HepG2 (cell line): ENCODE measurements at regions not wholly inside any gene's neighbourhood (a gene's known extent, or its start where the extent isn't known, plus 50 kb on each side); places are given as distances from the start of the nearest gene placed in this dataset.

Experiments used
- ATAC-seq: fragments of 200-7000 bp; cut with Tn5 transposase; 3 replicates; pipeline ENCODE4 v1.9.1; 2020; ENCODE audit warnings: mild to moderate bottlenecking, moderate library complexity
- BruUV-seq: library from RNA; stranded (reverse); fragments of 400-500 nt; replicated peaks from 2 replicates; lab custom pipeline; 2021; lab: Mats Ljungman, UMichigan
- CTCF ChIA-PET: fragments of 300-600 bp; formaldehyde crosslinking; extraction: SDS; loops from one replicate; lab custom pipeline; 2021; ENCODE audit warnings: low total read pairs, inconsistent platforms, low intra/inter-chr PET ratio; lab: Yijun Ruan, JAX
- POLR2A ChIA-PET: fragments of 350-600 bp; sonication (Branson Sonifier 250); formaldehyde crosslinking; loops from one replicate; lab custom pipeline; 2020; ENCODE audit warnings: antibody characterized with exemption, inconsistent platforms; lab: Yijun Ruan, JAX
- DNase-seq: peaks from one replicate; pipeline ENCODE4 v3.0.0-alpha.2; 2015; ENCODE audit warnings: low spot score
- FAIRE-seq: peaks from 3 replicates; lab custom pipeline; 2011; peaks lifted over from hg19 to GRCh38; lab: Jason Lieb, UNC
- H2AFZ ChIP-seq: one replicate; pipeline ENCODE4 v1.6.1; 2011; ENCODE audit warnings: low read length, inconsistent platforms
- H3K27ac ChIP-seq: fragments of 300-600 bp; 3 replicates; pipeline ENCODE4 v1.8.0; 2011; ENCODE audit warnings: mixed run types, mild to moderate bottlenecking, mixed read lengths, low read length, inconsistent platforms; ENCODE audit not compliant: insufficient read depth; ENCODE audit errors: extremely low read length
- H3K27me3 ChIP-seq, 2 experiments: fragments of 200-600 bp in 1 of 2; 2 replicates in 1 of 2; 3 replicates in 1 of 2; pipeline versions ENCODE4 v1.6.0 to v1.8.0; 2011; ENCODE audit warnings: low read length in 2 of 2, mild to moderate bottlenecking in 2 of 2, moderate library complexity in 2 of 2, inconsistent platforms in 1 of 2; ENCODE audit not compliant: insufficient read depth in 2 of 2, control insufficient read depth in 1 of 2
- H3K36me3 ChIP-seq, 2 experiments: fragments of 200-600 bp in 1 of 2; replicated peaks in 1 of 2; 2 replicates in 1 of 2; 3 replicates in 1 of 2; pipeline versions ENCODE4 v1.5.1 to v1.8.0; 2011; ENCODE audit warnings: low read length in 2 of 2, inconsistent platforms in 1 of 2; ENCODE audit not compliant: insufficient read depth in 2 of 2, control insufficient read depth in 1 of 2
- H3K4me1 ChIP-seq: 2 replicates; pipeline ENCODE4 v1.5.1; 2012; ENCODE audit warnings: low read length, inconsistent platforms; ENCODE audit not compliant: insufficient read depth
- H3K4me2 ChIP-seq: 2 replicates; pipeline ENCODE4 v1.6.0; 2011; ENCODE audit warnings: low read depth, low read length, inconsistent platforms
- H3K4me3 ChIP-seq, 3 experiments: fragments of 200-600 bp in 1 of 3; sonication (generic), shearing (Covaris generic) in 1 of 3; replicated peaks in 1 of 3; 2 replicates each; pipeline ENCODE4 v1.5.1; 2011 to 2016; ENCODE audit warnings: low read length in 3 of 3, inconsistent platforms in 2 of 3, low read depth in 2 of 3, mild to moderate bottlenecking in 2 of 3, control low read depth in 1 of 3, mixed read lengths in 1 of 3; ENCODE audit not compliant: insufficient read depth in 1 of 3
- H3K79me2 ChIP-seq: one replicate; pipeline ENCODE4 v1.6.1; 2011; ENCODE audit warnings: low read length, inconsistent platforms; ENCODE audit not compliant: insufficient read depth
- H3K9ac ChIP-seq: 2 replicates; pipeline ENCODE4 v1.6.0; 2011; ENCODE audit warnings: mild to moderate bottlenecking, low read depth, low read length, inconsistent platforms; ENCODE audit not compliant: insufficient read depth
- H3K9me3 ChIP-seq: 2 replicates; pipeline ENCODE4 v1.5.1; 2012; ENCODE audit warnings: mild to moderate bottlenecking, low read length
- H4K20me1 ChIP-seq: 2 replicates; pipeline ENCODE4 v1.6.0; 2011; ENCODE audit warnings: inconsistent platforms, mild to moderate bottlenecking, low read length, moderate library complexity; ENCODE audit not compliant: insufficient read depth
- CBX2 ChIP-seq, 2 experiments: fragments of 200-600 bp in 1 of 2; sonication (generic); formaldehyde crosslinking in 1 of 2; IDR thresholded peaks; 2 replicates each; pipeline versions ENCODE4 v1.7.0 to v1.8.1; 2018 to 2022; ENCODE audit warnings: low read depth in 2 of 2, low read length in 1 of 2, mild to moderate bottlenecking in 1 of 2, missing genetic modification reagents in 1 of 2
- CREB1 ChIP-seq, 2 experiments: fragments of 450-650 bp in 1 of 2; IDR thresholded peaks; 2 replicates each; pipeline ENCODE4 v1.6.1; 2016 to 2017; ENCODE audit warnings: control low read depth in 1 of 2, mild to moderate bottlenecking in 1 of 2, missing compliant biosample characterization in 1 of 2, missing genetic modification characterization in 1 of 2
- ELF4 ChIP-seq: sonication (generic); formaldehyde crosslinking; IDR thresholded peaks from 2 replicates; pipeline ENCODE4 v1.5.0; 2020; ENCODE audit warnings: missing genetic modification reagents, mild to moderate bottlenecking, moderate library complexity, borderline replicate concordance
- HDAC2 ChIP-seq: sonication (generic); formaldehyde crosslinking; IDR thresholded peaks from 2 replicates; pipeline ENCODE4 v1.4.0; 2020; ENCODE audit warnings: missing genetic modification reagents
- JARID2 ChIP-seq: sonication (generic); formaldehyde crosslinking; IDR thresholded peaks from 2 replicates; pipeline ENCODE4 v1.8.1; 2023; ENCODE audit warnings: missing genetic modification reagents, inconsistent platforms; ENCODE audit not compliant: insufficient replicate concordance
- NBN ChIP-seq: fragments of 450-650 bp; conservative IDR thresholded peaks from 2 replicates; pipeline ENCODE4 v1.6.1; 2017
- NFE2L1 ChIP-seq: sonication (generic); formaldehyde crosslinking; IDR thresholded peaks from 2 replicates; pipeline ENCODE4 v1.4.0; 2020; ENCODE audit warnings: missing genetic modification reagents, mild to moderate bottlenecking, borderline replicate concordance
- ZFAT ChIP-seq: sonication (generic); formaldehyde crosslinking; conservative IDR thresholded peaks from 2 replicates; pipeline ENCODE4 v1.8.1; 2023; ENCODE audit warnings: missing genetic modification reagents, inconsistent platforms
- ZNF333 ChIP-seq: sonication (generic); formaldehyde crosslinking; IDR thresholded peaks from 2 replicates; pipeline ENCODE4 v1.4.0; 2020; ENCODE audit warnings: mild to moderate bottlenecking, missing genetic modification reagents, borderline replicate concordance
- ZNF841 ChIP-seq: sonication (generic); formaldehyde crosslinking; IDR thresholded peaks from 2 replicates; pipeline ENCODE4 v1.8.1; 2023; ENCODE audit warnings: missing genetic modification reagents, borderline replicate concordance
- ZSCAN30 ChIP-seq: sonication (generic); formaldehyde crosslinking; IDR thresholded peaks from 2 replicates; pipeline ENCODE4 v1.5.0; 2020; ENCODE audit warnings: mild to moderate bottlenecking, missing genetic modification reagents
- WGBS: methylation state at CpG from one replicate; pipeline ENCODE4 v1.1.6; 2017; ENCODE audit warnings: low lambda C conversion rate; 5-methylcytosine and 5-hydroxymethylcytosine counted together
- in situ Hi-C: cut with HindIII; loops from 2 replicates; pipeline ENCODE4 v1.10.0; 2017; ENCODE audit warnings: low pct_unique_long_range_greater_than_20kb; ENCODE audit not compliant: extremely low pct_ligation_motif_present
- intact Hi-C: fragments of 100-400 bp; cut with micrococcal nuclease; formaldehyde crosslinking; loops from one replicate; pipeline ENCODE4 v1.10.0; 2022; ENCODE audit not compliant: unreplicated experiment
- TF ChIP-seq, protein P1 (sequence below): sonication (generic); formaldehyde crosslinking; IDR thresholded peaks from 2 replicates; pipeline ENCODE4 v1.8.0; 2023; ENCODE audit warnings: mild to moderate bottlenecking, missing genetic modification reagents
- TF ChIP-seq, protein P2 (sequence below): sonication (generic); formaldehyde crosslinking; IDR thresholded peaks from 2 replicates; pipeline ENCODE4 v1.5.1; 2020; ENCODE audit warnings: missing genetic modification reagents, mild to moderate bottlenecking, borderline replicate concordance
- TF ChIP-seq, protein P3 (sequence below): IDR thresholded peaks from 2 replicates; pipeline ENCODE4 v1.6.1; 2016; ENCODE audit warnings: low read depth, borderline replicate concordance
- TF ChIP-seq, protein P4 (sequence below): sonication (generic); formaldehyde crosslinking; IDR thresholded peaks from 2 replicates; pipeline ENCODE4 v1.8.0; 2022; ENCODE audit warnings: mild to moderate bottlenecking, missing genetic modification reagents, moderate library complexity
- TF ChIP-seq, protein P5 (sequence below), 2 experiments: IDR thresholded peaks; 2 replicates each; pipeline ENCODE4 v1.6.1; 2011 to 2012; ENCODE audit warnings: low read length in 2 of 2, borderline replicate concordance in 1 of 2, low read depth in 1 of 2, mild to moderate bottlenecking in 1 of 2, moderate library complexity in 1 of 2

DNA sequence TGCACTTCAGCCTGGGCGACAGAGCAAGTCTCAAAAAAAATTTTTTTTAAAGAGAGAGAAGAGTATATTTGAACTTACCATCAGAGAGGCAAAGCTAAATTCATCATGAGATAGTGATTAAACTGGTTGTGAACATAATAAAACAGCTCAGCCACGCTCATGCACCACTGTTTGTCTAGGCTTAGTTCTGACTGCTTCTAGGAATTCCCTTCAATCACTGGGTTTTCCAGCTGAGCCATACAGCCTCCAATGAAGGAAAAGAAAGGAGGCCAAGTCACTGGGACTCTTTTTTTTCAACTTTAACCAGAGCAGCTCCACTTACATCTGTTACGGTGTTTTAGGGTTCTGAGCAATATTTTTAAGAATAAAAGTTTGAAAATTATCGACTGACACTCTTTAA lies 50.4 kb upstream of the HNRNPU start:
- Histone ChIP-seq H4K20me1 (no peaks in the 10 kb centered on the region), H2AFZ (no peak overlapping the region), H3K79me2 (no peaks in the 10 kb centered on the region), H3K9me3 (no peaks in the 10 kb centered on the region), H3K27me3 (peaks cover 0 to 11% of the 10 kb centered on the region in 2 experiments; a peak in 3 of 5 replicates), H3K4me3 (no peak overlapping the region), H3K27ac (no peak overlapping the region), H3K4me2 (no peak overlapping the region)
- 55% methylated on average over 4 of the region's 4 CpGs for WGBS
- intact Hi-C loops (loop anchor here (5.0 kb wide), 1 partner anchor 47 kb away; no protein-coding TSS in a partner anchor), in situ Hi-C loops (no loop called here)
- FAIRE-seq (no peak), DNase-seq (no peak)
- BruUV-seq, result no TSS peak
- CTCF ChIA-PET, result no interaction called here
- TF ChIP-seq NBN (no peak), ZFAT (CRISPR knock-in tag) (no peak), HDAC2 (CRISPR knock-in tag) (no peak), CBX2 (IDR thresholded peaks at IDR 0.05; ENCODE audit: low read depth, low read length) (no peak), CBX2 (CRISPR knock-in tag; IDR thresholded peaks at IDR 0.05; ENCODE audit: low read depth) (no peak), ZNF841 (no peak), ZSCAN30 (CRISPR knock-in tag) (no peak), CREB1 (IDR thresholded peaks at IDR 0.05) (no peak), CREB1 (CRISPR knock-in tag; IDR thresholded peaks at IDR 0.05) (no peak), NFE2L1 (CRISPR knock-in tag) (no peak), JARID2 (CRISPR knock-in tag) (no peak), ZNF333 (CRISPR knock-in tag) (no peak), ELF4 (no peak)
- TF ChIP-seq, protein P1, sequence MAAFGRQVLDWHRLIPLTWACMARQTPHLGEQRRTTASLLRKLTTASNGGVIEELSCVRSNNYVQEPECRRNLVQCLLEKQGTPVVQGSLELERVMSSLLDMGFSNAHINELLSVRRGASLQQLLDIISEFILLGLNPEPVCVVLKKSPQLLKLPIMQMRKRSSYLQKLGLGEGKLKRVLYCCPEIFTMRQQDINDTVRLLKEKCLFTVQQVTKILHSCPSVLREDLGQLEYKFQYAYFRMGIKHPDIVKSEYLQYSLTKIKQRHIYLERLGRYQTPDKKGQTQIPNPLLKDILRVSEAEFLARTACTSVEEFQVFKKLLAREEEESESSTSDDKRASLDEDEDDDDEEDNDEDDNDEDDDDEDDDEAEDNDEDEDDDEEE (CRISPR knock-in tag), result no peak
- TF ChIP-seq, protein P2, sequence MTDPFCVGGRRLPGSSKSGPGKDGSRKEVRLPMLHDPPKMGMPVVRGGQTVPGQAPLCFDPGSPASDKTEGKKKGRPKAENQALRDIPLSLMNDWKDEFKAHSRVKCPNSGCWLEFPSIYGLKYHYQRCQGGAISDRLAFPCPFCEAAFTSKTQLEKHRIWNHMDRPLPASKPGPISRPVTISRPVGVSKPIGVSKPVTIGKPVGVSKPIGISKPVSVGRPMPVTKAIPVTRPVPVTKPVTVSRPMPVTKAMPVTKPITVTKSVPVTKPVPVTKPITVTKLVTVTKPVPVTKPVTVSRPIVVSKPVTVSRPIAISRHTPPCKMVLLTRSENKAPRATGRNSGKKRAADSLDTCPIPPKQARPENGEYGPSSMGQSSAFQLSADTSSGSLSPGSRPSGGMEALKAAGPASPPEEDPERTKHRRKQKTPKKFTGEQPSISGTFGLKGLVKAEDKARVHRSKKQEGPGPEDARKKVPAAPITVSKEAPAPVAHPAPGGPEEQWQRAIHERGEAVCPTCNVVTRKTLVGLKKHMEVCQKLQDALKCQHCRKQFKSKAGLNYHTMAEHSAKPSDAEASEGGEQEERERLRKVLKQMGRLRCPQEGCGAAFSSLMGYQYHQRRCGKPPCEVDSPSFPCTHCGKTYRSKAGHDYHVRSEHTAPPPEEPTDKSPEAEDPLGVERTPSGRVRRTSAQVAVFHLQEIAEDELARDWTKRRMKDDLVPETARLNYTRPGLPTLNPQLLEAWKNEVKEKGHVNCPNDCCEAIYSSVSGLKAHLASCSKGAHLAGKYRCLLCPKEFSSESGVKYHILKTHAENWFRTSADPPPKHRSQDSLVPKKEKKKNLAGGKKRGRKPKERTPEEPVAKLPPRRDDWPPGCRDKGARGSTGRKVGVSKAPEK (CRISPR knock-in tag), result no peak
- TF ChIP-seq, protein P3, sequence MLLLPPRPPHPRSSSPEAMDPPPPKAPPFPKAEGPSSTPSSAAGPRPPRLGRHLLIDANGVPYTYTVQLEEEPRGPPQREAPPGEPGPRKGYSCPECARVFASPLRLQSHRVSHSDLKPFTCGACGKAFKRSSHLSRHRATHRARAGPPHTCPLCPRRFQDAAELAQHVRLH (CRISPR knock-in tag), result no peak
- TF ChIP-seq, protein P4, sequence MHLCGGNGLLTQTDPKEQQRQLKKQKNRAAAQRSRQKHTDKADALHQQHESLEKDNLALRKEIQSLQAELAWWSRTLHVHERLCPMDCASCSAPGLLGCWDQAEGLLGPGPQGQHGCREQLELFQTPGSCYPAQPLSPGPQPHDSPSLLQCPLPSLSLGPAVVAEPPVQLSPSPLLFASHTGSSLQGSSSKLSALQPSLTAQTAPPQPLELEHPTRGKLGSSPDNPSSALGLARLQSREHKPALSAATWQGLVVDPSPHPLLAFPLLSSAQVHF (CRISPR knock-in tag), result no peak
- TF ChIP-seq, protein P5, sequence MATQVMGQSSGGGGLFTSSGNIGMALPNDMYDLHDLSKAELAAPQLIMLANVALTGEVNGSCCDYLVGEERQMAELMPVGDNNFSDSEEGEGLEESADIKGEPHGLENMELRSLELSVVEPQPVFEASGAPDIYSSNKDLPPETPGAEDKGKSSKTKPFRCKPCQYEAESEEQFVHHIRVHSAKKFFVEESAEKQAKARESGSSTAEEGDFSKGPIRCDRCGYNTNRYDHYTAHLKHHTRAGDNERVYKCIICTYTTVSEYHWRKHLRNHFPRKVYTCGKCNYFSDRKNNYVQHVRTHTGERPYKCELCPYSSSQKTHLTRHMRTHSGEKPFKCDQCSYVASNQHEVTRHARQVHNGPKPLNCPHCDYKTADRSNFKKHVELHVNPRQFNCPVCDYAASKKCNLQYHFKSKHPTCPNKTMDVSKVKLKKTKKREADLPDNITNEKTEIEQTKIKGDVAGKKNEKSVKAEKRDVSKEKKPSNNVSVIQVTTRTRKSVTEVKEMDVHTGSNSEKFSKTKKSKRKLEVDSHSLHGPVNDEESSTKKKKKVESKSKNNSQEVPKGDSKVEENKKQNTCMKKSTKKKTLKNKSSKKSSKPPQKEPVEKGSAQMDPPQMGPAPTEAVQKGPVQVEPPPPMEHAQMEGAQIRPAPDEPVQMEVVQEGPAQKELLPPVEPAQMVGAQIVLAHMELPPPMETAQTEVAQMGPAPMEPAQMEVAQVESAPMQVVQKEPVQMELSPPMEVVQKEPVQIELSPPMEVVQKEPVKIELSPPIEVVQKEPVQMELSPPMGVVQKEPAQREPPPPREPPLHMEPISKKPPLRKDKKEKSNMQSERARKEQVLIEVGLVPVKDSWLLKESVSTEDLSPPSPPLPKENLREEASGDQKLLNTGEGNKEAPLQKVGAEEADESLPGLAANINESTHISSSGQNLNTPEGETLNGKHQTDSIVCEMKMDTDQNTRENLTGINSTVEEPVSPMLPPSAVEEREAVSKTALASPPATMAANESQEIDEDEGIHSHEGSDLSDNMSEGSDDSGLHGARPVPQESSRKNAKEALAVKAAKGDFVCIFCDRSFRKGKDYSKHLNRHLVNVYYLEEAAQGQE (IDR thresholded peaks at IDR 0.05; ENCODE audit: borderline replicate concordance in 1 of 2, low read depth in 1 of 2, low read length in 2 of 2), result no peak
- TF ChIP-seq, all 625 proteins: peak for 0
- ATAC-seq, result no peak
- Histone ChIP-seq H3K4me1 (peaks cover 8% of the 10 kb centered on the region), H3K36me3 (no peaks in the 10 kb centered on the region), H3K9ac (no peak overlapping the region)
- POLR2A ChIA-PET, result no interaction called here
